WERI-Rb-1 (cell line): ENCODE measurements at regions not wholly inside any gene's neighbourhood (a gene's known extent, or its start where the extent isn't known, plus 50 kb on each side); places are given as distances from the start of the nearest gene placed in this dataset.

Experiments
- DNase-seq: peaks from one replicate; pipeline ENCODE4 v3.0.0-alpha.2; 2020
- H3K27ac ChIP-seq: fragments of 250-450 bp; sonication (Bioruptor Pico); 2 replicates; pipeline ENCODE4 v1.5.1; 2020; ENCODE audit warnings: mild to moderate bottlenecking, moderate library complexity
- H3K27me3 ChIP-seq: fragments of 250-450 bp; sonication (Bioruptor Pico); 2 replicates; pipeline ENCODE4 v1.5.1; 2021; ENCODE audit warnings: mild to moderate bottlenecking, low read depth, moderate library complexity; ENCODE audit not compliant: insufficient read depth, severe bottlenecking
- H3K36me3 ChIP-seq: fragments of 250-450 bp; sonication (Bioruptor Pico); 2 replicates; pipeline ENCODE4 v1.5.1; 2020; ENCODE audit warnings: mild to moderate bottlenecking, moderate library complexity
- H3K4me3 ChIP-seq: 2 replicates; pipeline ENCODE4 v1.5.1; 2011; ENCODE audit warnings: low read depth, mild to moderate bottlenecking, control low read depth, low read length
- H3K9me3 ChIP-seq: fragments of 250-450 bp; sonication (Bioruptor Pico); 2 replicates; pipeline ENCODE4 v1.5.1; 2021; ENCODE audit warnings: mild to moderate bottlenecking, moderate library complexity; ENCODE audit not compliant: severe bottlenecking
- TF ChIP-seq, protein P1 (sequence below): IDR thresholded peaks from 2 replicates; pipeline ENCODE4 v1.5.1; 2011; ENCODE audit warnings: low read depth, mild to moderate bottlenecking, control low read depth, inconsistent platforms, low read length

GRCh38 chr5:159752622-159753275, 163.5 kb upstream of the ADRA1B start:
- no peaks in the 10 kb centered on the region for H3K36me3 ChIP-seq
- TF ChIP-seq, protein P1, sequence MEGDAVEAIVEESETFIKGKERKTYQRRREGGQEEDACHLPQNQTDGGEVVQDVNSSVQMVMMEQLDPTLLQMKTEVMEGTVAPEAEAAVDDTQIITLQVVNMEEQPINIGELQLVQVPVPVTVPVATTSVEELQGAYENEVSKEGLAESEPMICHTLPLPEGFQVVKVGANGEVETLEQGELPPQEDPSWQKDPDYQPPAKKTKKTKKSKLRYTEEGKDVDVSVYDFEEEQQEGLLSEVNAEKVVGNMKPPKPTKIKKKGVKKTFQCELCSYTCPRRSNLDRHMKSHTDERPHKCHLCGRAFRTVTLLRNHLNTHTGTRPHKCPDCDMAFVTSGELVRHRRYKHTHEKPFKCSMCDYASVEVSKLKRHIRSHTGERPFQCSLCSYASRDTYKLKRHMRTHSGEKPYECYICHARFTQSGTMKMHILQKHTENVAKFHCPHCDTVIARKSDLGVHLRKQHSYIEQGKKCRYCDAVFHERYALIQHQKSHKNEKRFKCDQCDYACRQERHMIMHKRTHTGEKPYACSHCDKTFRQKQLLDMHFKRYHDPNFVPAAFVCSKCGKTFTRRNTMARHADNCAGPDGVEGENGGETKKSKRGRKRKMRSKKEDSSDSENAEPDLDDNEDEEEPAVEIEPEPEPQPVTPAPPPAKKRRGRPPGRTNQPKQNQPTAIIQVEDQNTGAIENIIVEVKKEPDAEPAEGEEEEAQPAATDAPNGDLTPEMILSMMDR: no peak
- H3K27me3 ChIP-seq: peaks cover 15% of the 10 kb centered on the region
- no peak overlapping the region for H3K27ac ChIP-seq
- DNase-seq: no peak
- H3K9me3 ChIP-seq: no peaks in the 10 kb centered on the region
- no peak overlapping the region for H3K4me3 ChIP-seq

DNA sequence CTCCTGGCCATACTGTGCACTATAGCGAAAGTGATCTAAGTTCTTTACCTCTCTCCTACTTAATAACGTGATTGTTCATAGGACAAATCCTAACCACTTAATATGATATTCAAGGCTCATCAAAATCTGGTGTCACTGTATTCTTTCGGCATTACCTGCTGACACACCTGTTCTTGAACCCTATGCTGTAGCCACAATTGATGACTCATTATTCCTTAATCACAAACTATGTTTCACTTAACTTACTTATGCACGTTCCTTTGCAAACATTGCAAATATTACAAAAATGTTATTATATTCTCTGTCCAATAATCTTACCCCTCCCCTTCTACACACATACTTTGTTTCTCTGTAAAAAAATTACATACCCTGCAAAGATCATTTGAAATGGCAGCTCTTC, 158.1 kb upstream of the ADRA1B start:
- H3K4me3 ChIP-seq: no peak overlapping the region
- DNase-seq: no peak
- H3K27me3 ChIP-seq: peaks cover 2% of the 10 kb centered on the region
- no peak overlapping the region for H3K27ac ChIP-seq
- TF ChIP-seq, protein P1: no peak
- H3K9me3 ChIP-seq: no peaks in the 10 kb centered on the region
- H3K36me3 ChIP-seq: no peaks in the 10 kb centered on the region

DNA sequence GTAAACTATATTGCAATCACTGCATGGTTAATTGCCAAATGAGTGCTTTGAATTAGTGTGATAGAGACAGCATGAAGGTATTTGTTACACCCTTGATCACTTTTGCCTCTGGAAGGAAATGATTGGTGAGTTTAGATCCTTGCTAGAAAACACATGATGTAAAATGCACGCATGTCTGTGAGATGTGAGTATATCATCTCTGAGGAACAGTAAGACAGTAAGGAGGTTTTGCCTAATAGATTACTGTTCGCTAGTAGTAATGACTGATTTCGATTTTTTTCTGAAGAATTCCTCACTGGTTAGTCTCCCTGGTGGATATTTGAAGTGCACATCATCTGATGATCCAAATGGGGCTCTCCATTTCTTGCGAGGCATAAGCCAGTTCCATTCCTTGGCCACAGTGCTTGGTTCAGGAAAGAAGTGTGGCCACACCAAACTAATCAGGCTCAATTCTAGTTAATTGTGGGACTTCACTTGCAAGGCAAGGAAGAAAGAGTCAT, 156.4 kb upstream of the ADRA1B start:
- no peak for DNase-seq
- Histone ChIP-seq H3K27ac (no peak overlapping the region), H3K27me3 (peaks cover 2% of the 10 kb centered on the region), H3K9me3 (no peaks in the 10 kb centered on the region), H3K4me3 (no peak overlapping the region), H3K36me3 (no peaks in the 10 kb centered on the region)
- TF ChIP-seq, protein P1: no peak

DNA sequence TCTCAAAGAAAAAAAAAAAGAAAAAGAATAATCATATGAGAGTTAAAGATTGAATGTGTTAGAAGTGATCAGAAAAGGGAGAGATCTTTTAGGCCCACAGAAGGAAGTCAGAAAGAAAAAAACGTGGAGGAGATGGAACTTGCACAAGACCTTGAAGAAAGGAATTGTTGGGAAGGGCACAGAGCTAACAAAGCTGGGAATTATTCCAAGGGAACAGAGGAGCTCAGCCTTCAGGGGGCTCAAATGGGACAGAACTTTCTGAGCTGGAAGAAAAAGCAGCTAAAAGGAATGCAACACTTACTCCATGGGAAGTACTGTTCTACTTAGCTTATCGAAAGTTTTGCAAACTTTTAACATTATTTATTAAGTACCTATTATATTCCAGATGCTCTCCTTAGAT, 153.4 kb upstream of the ADRA1B start:
- no peak for DNase-seq
- H3K9me3 ChIP-seq: no peaks in the 10 kb centered on the region
- peaks cover 5% of the 10 kb centered on the region for H3K27me3 ChIP-seq
- TF ChIP-seq, protein P1: no peak
- no peak overlapping the region for H3K27ac ChIP-seq
- H3K36me3 ChIP-seq: no peaks in the 10 kb centered on the region
- H3K4me3 ChIP-seq: no peak overlapping the region

GRCh38 chr5:159763562-159763961, 152.7 kb upstream of the ADRA1B start:
- TF ChIP-seq, protein P1: no peak
- Histone ChIP-seq H3K9me3 (no peaks in the 10 kb centered on the region), H3K27ac (no peak overlapping the region), H3K27me3 (peaks cover 5% of the 10 kb centered on the region), H3K36me3 (no peaks in the 10 kb centered on the region), H3K4me3 (no peak overlapping the region)
- DNase-seq: no peak
